ENCODE measurements at regions not wholly inside any gene's neighbourhood (a gene's known extent, or its start where the extent isn't known, plus 50 kb on each side); places are given as distances from the start of the nearest gene placed in this dataset.

GRCh38 chr4:167397586-167397985 lies 163.3 kb upstream of the SPOCK3 start:
- no peak for TF ChIP-seq CTCF (IDR thresholded peaks at IDR 0.05)
- ATAC-seq (no peak), DNase-seq (no peak)
- H3K4me1 ChIP-seq (ENCODE audit: control insufficient read depth, insufficient read depth, low read length): no peaks in the 10 kb centered on the region
- WGBS (ENCODE audit: insufficient coverage): no CpG with 5 or more reads among the region's 3 CpGs
- H3K9me3 ChIP-seq (ENCODE audit: control insufficient read depth, insufficient read depth, low read length): no peaks in the 10 kb centered on the region
- no peak overlapping the region for H3K27ac Mint-ChIP-seq
- H3K9me3 Mint-ChIP-seq: peaks cover 16% of the 10 kb centered on the region in 2 donors
- no peaks in the 10 kb centered on the region for H3K36me3 Mint-ChIP-seq
- intact Hi-C loops (cut with micrococcal nuclease): no loop called here
- no peak overlapping the region for H3K27ac ChIP-seq (ENCODE audit: low read length)
- no peaks in the 10 kb centered on the region for H3K4me1 Mint-ChIP-seq
- no peak overlapping the region for H3K4me3 ChIP-seq (ENCODE audit: low read length)
- no peak overlapping the region for H3K4me3 Mint-ChIP-seq
- no peaks in the 10 kb centered on the region for H3K27me3 Mint-ChIP-seq (ENCODE audit: low read depth in 2 of 2)
- H3K27me3 ChIP-seq (ENCODE audit: control insufficient read depth, insufficient read depth, low read length): no peaks in the 10 kb centered on the region
- no peaks in the 10 kb centered on the region for H3K36me3 ChIP-seq (ENCODE audit: control insufficient read depth, insufficient read depth, low read length)

DNA sequence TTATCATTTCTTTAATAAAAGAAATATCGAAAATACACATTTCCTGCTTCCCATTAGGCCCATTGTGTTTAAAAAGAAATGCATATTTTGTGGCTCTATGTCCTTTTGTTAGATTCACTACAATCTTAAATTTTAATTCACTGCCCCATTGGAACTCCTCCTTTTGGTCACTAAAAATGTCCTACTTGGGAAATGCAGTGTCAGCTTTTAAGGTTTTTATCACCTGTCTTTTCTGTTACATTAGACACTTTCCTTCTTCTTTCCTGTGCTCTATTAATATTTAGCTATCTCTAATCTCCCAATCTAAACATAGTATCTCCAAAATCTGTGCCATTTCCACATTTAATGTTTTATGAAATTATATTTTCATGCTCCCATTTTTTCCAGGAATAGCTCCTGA lies 164.9 kb upstream of the SPOCK3 start:
- H3K27me3 ChIP-seq (ENCODE audit: control insufficient read depth, insufficient read depth, low read length): no peaks in the 10 kb centered on the region
- WGBS (ENCODE audit: insufficient coverage): no CpG with 5 or more reads among the region's 1 CpG
- DNase-seq (no peak), ATAC-seq (no peak)
- no peaks in the 10 kb centered on the region for H3K36me3 ChIP-seq (ENCODE audit: control insufficient read depth, insufficient read depth, low read length)
- H3K36me3 Mint-ChIP-seq: no peaks in the 10 kb centered on the region
- H3K4me3 Mint-ChIP-seq: no peak overlapping the region
- no peak overlapping the region for H3K4me3 ChIP-seq (ENCODE audit: low read length)
- no peak for TF ChIP-seq CTCF (IDR thresholded peaks at IDR 0.05)
- H3K27ac Mint-ChIP-seq: no peak overlapping the region
- no peaks in the 10 kb centered on the region for H3K27me3 Mint-ChIP-seq (ENCODE audit: low read depth in 2 of 2)
- H3K4me1 Mint-ChIP-seq: no peaks in the 10 kb centered on the region
- no peaks in the 10 kb centered on the region for H3K4me1 ChIP-seq (ENCODE audit: control insufficient read depth, insufficient read depth, low read length)
- no peak overlapping the region for H3K27ac ChIP-seq (ENCODE audit: low read length)
- no peaks in the 10 kb centered on the region for H3K9me3 ChIP-seq (ENCODE audit: control insufficient read depth, insufficient read depth, low read length)
- intact Hi-C loops (cut with micrococcal nuclease): no loop called here
- H3K9me3 Mint-ChIP-seq: peaks cover 13 to 24% of the 10 kb centered on the region in 2 donors

DNA sequence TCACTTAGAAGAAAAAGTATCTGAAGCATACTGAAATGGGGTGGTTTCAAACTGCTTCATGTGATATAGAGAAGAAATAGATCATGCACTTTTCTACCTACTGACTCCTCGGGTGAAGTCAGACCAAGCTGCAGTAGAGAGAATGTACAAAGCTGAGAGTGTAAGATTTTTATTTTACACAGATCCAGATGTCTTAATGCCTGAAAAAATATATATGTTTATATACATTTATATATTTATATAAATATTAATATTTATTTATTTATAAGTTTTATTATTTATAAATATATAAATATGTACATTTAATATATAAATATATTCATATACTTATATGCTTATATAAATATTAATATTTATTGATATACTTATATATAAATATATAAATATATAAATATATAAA lies 171.9 kb upstream of the SPOCK3 start:
- Histone ChIP-seq H3K4me3 (ENCODE audit: low read length) (no peak overlapping the region), H3K4me1 (ENCODE audit: control insufficient read depth, insufficient read depth, low read length) (no peaks in the 10 kb centered on the region), H3K27ac (ENCODE audit: low read length) (no peak overlapping the region), H3K36me3 (ENCODE audit: control insufficient read depth, insufficient read depth, low read length) (no peaks in the 10 kb centered on the region), H3K9me3 (ENCODE audit: control insufficient read depth, insufficient read depth, low read length) (no peaks in the 10 kb centered on the region), H3K27me3 (ENCODE audit: control insufficient read depth, insufficient read depth, low read length) (no peaks in the 10 kb centered on the region)
- ATAC-seq: no peak
- TF ChIP-seq CTCF (IDR thresholded peaks at IDR 0.05): no peak
- intact Hi-C loops (cut with micrococcal nuclease): no loop called here
- no peaks in the 10 kb centered on the region for H3K27me3 Mint-ChIP-seq (ENCODE audit: low read depth in 2 of 2)
- H3K27ac Mint-ChIP-seq: no peak overlapping the region
- no peak overlapping the region for H3K4me3 Mint-ChIP-seq
- peaks cover 7% of the 10 kb centered on the region for H3K36me3 Mint-ChIP-seq
- DNase-seq: no peak
- no peaks in the 10 kb centered on the region for H3K4me1 Mint-ChIP-seq
- peaks cover 8 to 18% of the 10 kb centered on the region in 2 donors for H3K9me3 Mint-ChIP-seq
- WGBS (ENCODE audit: insufficient coverage): no CpG with 5 or more reads among the region's 1 CpG

DNA sequence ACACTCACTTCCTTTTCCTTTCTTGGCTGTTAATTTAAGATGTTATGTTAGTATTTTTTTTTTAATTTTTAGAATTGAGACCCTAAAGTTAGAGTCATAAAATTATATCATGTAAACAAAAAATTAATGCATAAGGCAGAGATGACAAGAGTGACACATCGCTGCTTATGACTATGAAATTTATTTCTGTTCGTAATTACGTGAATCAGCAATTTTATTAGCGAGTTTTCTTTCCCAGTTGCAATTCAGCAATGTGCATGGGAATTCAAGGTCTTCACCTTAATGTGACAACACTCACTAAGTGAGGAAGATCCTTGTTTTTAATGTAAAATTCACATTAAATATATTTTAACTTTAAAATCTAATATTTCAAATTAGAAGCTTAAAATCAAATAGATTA lies 181.2 kb upstream of the SPOCK3 start:
- H3K4me1 Mint-ChIP-seq: no peaks in the 10 kb centered on the region
- H3K36me3 Mint-ChIP-seq: no peaks in the 10 kb centered on the region
- no peaks in the 10 kb centered on the region for H3K4me1 ChIP-seq (ENCODE audit: control insufficient read depth, insufficient read depth, low read length)
- intact Hi-C loops (cut with micrococcal nuclease): no loop called here
- ATAC-seq (no peak), DNase-seq (no peak)
- no peak overlapping the region for H3K27ac Mint-ChIP-seq
- H3K27ac ChIP-seq (ENCODE audit: low read length): no peak overlapping the region
- no peak for TF ChIP-seq CTCF (IDR thresholded peaks at IDR 0.05)
- H3K9me3 Mint-ChIP-seq: peaks cover 7 to 8% of the 10 kb centered on the region in 2 donors
- no peaks in the 10 kb centered on the region for H3K27me3 Mint-ChIP-seq (ENCODE audit: low read depth in 2 of 2)
- H3K4me3 Mint-ChIP-seq: no peak overlapping the region
- H3K36me3 ChIP-seq (ENCODE audit: control insufficient read depth, insufficient read depth, low read length): no peaks in the 10 kb centered on the region
- H3K27me3 ChIP-seq (ENCODE audit: control insufficient read depth, insufficient read depth, low read length): no peaks in the 10 kb centered on the region
- H3K4me3 ChIP-seq (ENCODE audit: low read length): no peak overlapping the region
- 93% methylated on average over 4 of the region's 4 CpGs for WGBS (ENCODE audit: insufficient coverage)
- H3K9me3 ChIP-seq (ENCODE audit: control insufficient read depth, insufficient read depth, low read length): peaks cover 5% of the 10 kb centered on the region
